ENCODE measurements at regions not wholly inside any gene's neighbourhood (a gene's known extent, or its start where the extent isn't known, plus 50 kb on each side); places are given as distances from the start of the nearest gene placed in this dataset.
A peak's percentile ranks its signal among the peaks of the same experiment; 100 is the strongest.

DNA sequence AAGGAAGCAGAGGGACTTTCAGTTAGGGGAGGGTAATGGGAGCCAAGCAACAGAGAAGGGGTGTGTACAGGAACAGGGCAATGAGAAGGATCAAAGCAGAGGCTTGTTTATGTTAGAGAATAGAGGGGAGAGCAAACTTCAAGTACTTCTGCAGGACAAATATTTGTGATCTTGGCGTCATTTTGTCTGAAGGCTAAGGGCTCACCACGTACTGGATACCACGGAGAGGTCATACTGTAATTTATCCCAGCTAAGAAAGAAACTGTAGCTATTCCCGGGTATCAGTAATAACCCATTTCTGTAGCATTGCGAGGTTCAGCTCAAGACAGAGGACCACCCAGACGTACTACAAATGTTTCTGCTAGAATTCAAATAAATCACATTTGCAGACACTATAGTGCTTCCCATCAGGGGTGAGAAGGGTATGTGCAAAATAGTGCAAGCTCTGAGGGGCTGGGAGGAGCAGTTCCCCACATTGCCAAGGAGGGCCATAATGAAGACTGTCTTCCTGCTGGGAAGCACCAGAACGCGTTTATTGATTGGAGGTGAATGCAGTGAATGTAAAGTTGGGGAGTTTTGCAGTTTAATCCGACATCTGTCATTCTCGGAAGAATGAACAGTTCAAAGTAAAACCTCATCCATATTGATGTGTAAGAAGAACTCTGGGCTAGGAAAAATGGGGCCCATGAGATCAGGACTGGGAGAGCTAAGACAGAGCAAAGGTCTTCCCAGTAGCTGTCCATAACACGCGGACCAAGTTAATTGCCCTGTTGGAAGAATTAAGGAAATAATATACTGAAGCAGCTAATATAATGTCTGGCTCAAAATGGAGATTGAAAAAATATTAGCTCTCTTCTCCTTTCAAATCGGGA lies 136.9 kb downstream of the RWDD3 start:
- no peak for DNase-seq

DNA sequence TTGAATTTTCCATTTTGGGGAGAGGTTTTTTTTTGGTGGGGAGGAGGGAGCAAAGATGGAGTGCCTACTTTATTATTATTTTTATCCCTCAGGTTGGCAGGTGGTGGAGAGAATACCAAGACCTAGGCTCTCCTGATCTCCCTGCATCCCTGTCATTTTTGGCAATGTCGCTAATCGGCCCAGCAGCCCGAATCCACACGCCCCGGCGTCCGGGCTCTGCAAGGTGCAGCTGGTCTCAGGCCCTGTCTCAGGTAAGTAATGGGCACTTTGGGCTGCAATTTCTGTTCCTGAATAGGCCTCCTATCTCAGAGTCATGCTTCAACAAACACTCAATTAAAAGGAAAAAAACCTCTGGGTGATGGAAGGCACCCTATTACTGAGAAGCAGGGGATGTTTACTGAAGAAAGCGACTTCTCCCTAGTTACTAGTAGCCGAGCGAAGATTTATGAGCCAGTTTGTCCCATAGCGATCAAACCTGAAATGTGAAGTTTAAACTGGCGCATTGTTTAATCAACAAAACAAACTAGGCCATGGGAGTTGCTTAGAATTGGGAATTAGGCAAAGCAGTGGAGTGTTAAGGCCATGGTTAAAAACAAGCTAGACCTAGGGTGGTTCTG lies 137.8 kb downstream of the RWDD3 start:
- DNase-seq = no peak

- DNase-seq = no peak
Observed at GRCh38 chr1:95375174-95375573, 141.2 kb downstream of the RWDD3 start.

DNA sequence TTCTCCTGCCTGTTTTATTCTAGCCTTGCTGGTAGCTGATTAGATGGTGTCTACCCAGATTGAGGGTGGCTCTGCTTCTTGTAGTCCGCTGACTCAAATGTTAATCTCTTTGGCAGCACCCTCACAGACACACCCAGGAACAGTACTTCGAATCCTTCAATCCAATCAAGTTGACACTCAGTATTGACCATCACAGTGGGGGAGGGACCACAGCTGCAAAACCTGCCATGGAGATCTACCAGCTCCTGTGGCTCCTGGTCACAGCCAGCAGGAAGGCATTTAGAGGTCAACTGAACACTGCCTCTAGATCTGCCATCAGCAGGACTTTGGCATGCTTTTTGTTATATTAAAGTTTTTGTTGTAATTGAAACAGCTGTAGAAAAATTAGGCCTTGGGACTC lies 146.9 kb downstream of the RWDD3 start:
- DNase-seq = no peak

GRCh38 chr1:95382000-95382786 lies 148.2 kb downstream of the RWDD3 start:
- DNase-seq = peak; percentile 22

GRCh38 chr1:95383111-95383510 lies 149.1 kb downstream of the RWDD3 start:
- no peak for DNase-seq

DNA sequence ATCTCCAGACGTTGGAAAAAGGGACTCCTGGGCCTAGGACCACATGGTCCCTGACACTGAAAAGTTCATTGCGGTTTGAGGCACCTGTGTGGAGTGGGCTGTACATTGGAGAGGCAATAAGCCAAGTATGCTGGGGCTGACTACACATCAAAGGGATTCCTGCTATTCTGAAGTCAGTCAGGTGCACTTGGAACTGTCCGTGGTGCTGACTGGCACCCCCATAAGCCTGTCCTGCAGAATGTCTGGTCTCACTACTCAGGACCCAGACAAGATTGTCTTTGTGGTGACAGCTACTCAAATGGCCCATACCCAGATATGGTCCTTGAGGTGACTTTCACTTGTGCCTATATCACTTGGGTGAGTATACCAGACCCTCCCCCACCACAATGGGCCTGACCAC lies 150.6 kb downstream of the RWDD3 start:
- DNase-seq = no peak

- DNase-seq = no peak
Observed at GRCh38 chr1:95386371-95386770, 152.4 kb downstream of the RWDD3 start.

- DNase-seq = no peak
Observed at GRCh38 chr1:95386915-95387314, 152.9 kb downstream of the RWDD3 start.

DNA sequence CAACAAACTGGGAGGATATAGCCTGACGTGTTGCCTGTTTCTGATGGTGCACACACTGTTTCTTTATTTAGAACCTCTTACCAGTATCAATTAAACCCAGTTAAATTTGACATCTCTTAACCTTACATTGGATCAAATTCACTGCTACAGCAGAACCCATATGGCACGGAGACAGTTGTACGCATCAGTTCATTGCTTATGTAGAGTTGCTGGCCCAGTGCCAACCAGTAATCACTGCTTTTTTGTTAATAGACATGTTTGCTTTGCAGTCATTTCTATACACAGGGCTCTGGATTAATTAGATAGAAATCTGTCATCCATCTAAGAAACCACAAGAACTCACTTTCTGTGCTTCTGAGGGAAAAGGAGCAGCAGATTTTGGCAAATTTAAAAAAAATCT lies 154.0 kb downstream of the RWDD3 start:
- DNase-seq = peak; percentile 65

- DNase-seq = no peak
Observed at GRCh38 chr1:95393434-95393833, 159.4 kb downstream of the RWDD3 start.

GRCh38 chr1:95396557-95396956 lies 162.5 kb downstream of the RWDD3 start:
- DNase-seq = no peak

DNA sequence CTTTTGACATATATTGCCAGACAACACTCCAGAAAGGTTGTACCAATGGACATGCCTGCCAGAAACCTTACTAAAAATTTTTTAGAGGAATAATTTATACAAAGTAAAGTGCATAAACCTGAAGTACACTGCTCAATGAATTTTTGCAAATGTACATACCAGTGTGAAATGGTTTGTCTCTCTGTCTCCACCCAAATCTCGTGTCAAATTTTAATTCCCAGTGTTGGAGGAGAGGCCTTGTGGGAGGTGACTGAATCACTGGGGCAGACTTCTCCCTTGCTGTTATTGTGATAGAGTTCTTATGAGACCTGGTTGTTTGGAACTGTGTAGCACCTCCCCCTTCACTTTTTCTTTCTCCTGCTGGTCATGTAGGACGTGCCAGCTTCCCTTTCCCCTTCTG lies 168.8 kb downstream of the RWDD3 start:
- no peak for DNase-seq

- DNase-seq = no peak
Observed at GRCh38 chr1:95406279-95406678, 172.3 kb downstream of the RWDD3 start.

- no peak for DNase-seq
Observed at GRCh38 chr1:95407131-95407885, 173.3 kb downstream of the RWDD3 start.

DNA sequence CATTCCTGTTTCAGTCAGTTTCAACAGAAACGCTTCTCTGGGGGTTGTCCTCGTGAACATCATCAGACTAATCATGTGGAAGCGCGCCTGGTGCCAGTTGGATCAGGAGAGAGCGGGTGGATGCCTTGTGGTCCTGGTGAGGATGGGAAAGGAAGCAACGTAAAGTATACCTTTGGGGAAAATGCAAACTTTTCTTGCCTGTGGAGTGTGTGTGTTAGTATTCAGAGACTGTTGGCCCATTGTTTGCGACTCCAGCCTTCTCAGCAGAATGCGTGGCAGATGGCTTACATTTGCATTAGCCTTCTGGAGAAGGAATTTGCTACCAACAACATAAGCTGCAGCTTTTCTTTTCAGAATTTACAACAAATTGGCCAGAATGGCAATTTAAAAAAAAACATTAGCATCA lies 173.9 kb downstream of the RWDD3 start:
- no peak for DNase-seq

DNA sequence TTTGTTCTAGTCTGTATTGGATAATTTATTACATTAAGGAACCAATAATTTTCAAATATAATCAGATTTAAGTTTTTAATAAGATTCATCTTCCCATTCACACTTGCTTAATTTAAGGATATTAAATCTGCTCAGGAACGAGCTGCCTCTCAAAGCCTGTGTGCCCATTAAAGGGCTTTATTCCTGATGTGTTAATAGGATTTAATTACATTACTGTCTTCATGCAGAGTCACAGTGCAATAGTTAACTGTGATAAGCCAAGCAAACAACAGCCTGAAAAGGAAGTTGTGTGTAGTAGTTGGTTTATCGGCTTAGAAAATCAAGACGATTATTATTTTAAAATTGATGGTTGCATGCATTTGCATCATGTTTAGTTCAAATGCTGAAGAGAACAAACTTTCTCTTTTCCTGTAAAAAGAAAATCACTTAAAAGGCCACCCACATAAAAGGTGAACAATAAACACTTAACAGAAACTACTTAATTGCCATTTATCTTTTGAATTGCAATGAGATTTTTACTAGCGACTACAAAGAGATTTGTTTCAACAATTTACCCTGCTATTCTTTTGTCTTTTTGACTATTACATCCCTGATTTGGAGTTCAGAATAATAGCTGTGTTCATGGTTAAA lies 174.6 kb downstream of the RWDD3 start:
- DNase-seq = no peak

GRCh38 chr1:95409276-95409675 lies 175.3 kb downstream of the RWDD3 start:
- DNase-seq = no peak

DNA sequence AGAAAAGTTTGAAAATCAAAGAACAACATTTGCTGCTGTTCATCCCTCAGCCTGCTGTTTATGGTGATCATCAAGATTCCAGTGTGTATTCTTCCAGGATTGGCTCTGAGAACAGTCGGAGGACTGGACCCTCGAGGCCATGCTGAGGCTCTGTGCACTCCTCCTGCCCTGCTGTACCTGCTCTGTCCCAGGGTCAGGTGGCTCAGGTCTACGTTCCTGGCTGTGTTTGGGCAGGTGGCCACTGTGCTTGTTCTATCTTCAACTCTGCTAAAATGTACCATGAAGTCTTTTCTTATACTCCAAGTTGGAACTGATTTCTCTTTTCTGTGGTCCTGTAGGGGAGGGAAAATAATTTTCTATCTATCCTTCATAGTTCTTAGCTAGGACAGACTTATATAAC lies 175.9 kb downstream of the RWDD3 start:
- DNase-seq = no peak

DNA sequence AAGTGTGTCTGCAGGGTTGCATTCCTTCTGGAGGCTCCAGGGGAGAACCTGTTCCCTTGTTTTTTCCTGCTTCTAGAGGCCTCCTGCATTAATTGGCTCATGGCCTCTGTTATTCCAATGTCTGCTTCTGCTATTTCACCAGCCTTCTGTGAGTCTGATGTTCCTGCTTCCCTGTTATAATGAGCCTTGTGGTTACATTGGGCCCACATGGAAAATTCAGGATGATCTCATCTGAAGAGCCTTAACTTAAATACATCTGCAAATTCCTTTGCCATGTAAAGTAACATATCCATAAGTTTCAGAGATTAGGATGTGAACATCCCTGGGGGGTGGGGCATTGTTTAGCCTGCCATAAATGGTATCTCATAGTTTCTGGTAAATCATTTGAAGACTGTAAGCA lies 181.1 kb downstream of the RWDD3 start:
- no peak for DNase-seq

- no peak for DNase-seq
Observed at GRCh38 chr1:95426772-95427171, 192.8 kb downstream of the RWDD3 start.

DNA sequence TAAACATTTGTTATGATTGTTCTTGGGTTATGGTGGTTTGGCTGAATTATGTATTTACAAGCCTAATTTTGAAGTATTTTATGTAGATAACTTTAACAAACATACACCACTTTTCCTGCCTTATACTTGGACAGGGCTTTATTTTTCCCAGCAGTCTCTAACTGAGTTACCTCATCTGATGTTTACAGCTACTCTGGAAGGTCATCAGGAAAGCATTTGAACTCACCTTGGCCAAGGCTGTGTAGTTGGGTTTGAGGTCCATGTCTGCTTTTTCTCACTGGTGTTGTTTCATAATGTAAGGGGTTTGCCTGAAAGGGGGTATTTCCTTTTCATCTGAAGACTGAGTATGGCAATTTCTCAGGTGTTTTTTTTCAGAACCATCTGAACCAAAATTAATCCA lies 193.5 kb downstream of the RWDD3 start:
- no peak for DNase-seq

GRCh38 chr1:95431235-95431634 lies 197.2 kb downstream of the RWDD3 start:
- no peak for DNase-seq

Data from NCI-H1092 treated with DMSO at 0.1 percent for 48 hours (cell line).